PC-3 (cell line): ENCODE measurements at regions not wholly inside any gene's neighbourhood (a gene's known extent, or its start where the extent isn't known, plus 50 kb on each side); places are given as distances from the start of the nearest gene placed in this dataset.
"Not testable (repeated sequence)": the region's sequence is repeated elsewhere in the genome, so short reads cannot be mapped to it uniquely, and the experiment has no call there.

ENCODE experiments used
- ATAC-seq: fragments of 200-7000 bp; cut with Tn5 transposase; 2 replicates; pipeline ENCODE4 v1.9.1; 2020; ENCODE audit warnings: mild to moderate bottlenecking, moderate library complexity
- BruUV-seq: library from RNA; stranded (reverse); fragments of 400-500 nt; replicated peaks from 2 replicates; lab custom pipeline; 2021; lab: Mats Ljungman, UMichigan
- CTCF ChIA-PET: fragments of 300-600 bp; sonication (Branson Sonifier 250); formaldehyde crosslinking; loops from one replicate; lab custom pipeline; 2022; ENCODE audit warnings: antibody characterized with exemption; lab: Charles Lee
- POLR2A ChIA-PET: fragments of 300-600 bp; sonication (Branson Sonifier 250); formaldehyde crosslinking; loops from one replicate; lab custom pipeline; 2022; ENCODE audit warnings: antibody characterized with exemption; ENCODE audit not compliant: unreplicated experiment; lab: Charles Lee
- DNase-seq: peaks from one replicate; pipeline ENCODE4 v3.0.0-alpha.2; 2015
- H2AFZ ChIP-seq: fragments of 300-600 bp; sonication (generic); 2 replicates; pipeline ENCODE4 v1.6.0; 2016; ENCODE audit warnings: antibody characterized with exemption, low read length
- H3F3A ChIP-seq: fragments of 300-600 bp; sonication (generic); one replicate; pipeline ENCODE4 v1.6.0; 2017; ENCODE audit warnings: antibody characterized with exemption, low read length, control low read depth, mild to moderate bottlenecking; ENCODE audit not compliant: unreplicated experiment
- H3K27ac ChIP-seq: fragments of 300-600 bp; sonication (generic); 2 replicates; pipeline ENCODE4 v1.5.1; 2016; ENCODE audit warnings: mild to moderate bottlenecking, low read length
- H3K27me3 ChIP-seq: fragments of 300-600 bp; sonication (generic); 2 replicates; pipeline ENCODE4 v1.6.1; 2016; ENCODE audit warnings: low read length, mixed read lengths
- H3K36me3 ChIP-seq: fragments of 300-600 bp; sonication (generic); 2 replicates; pipeline ENCODE4 v1.6.1; 2016; ENCODE audit warnings: low read depth, mixed run types, low read length, mixed read lengths
- H3K4me1 ChIP-seq: fragments of 300-600 bp; sonication (generic); 2 replicates; pipeline ENCODE4 v1.5.1; 2016; ENCODE audit warnings: low read length; ENCODE audit not compliant: insufficient read depth
- H3K4me2 ChIP-seq: fragments of 300-600 bp; sonication (generic); 2 replicates; pipeline ENCODE4 v1.6.0; 2016; ENCODE audit warnings: low read length
- H3K4me3 ChIP-seq: fragments of 300-600 bp; sonication (generic); 2 replicates; pipeline ENCODE4 v1.5.1; 2016; ENCODE audit warnings: mild to moderate bottlenecking, low read length, mixed read lengths
- H3K79me2 ChIP-seq: fragments of 300-600 bp; sonication (generic); 2 replicates; pipeline ENCODE4 v1.6.1; 2017; ENCODE audit warnings: low read length, mixed read lengths
- H3K9ac ChIP-seq: fragments of 300-600 bp; sonication (generic); 2 replicates; pipeline ENCODE4 v1.6.0; 2016; ENCODE audit warnings: mild to moderate bottlenecking, low read length
- H3K9me2 ChIP-seq: fragments of 300-600 bp; sonication (generic); replicated peaks from 2 replicates; pipeline ENCODE4 v1.6.1; 2016; ENCODE audit warnings: mixed run types, low read length, mixed read lengths
- H3K9me3 ChIP-seq: fragments of 300-600 bp; sonication (generic); 2 replicates; pipeline ENCODE4 v1.6.1; 2016; ENCODE audit warnings: low read length, mixed read lengths
- H4K20me1 ChIP-seq: fragments of 300-600 bp; sonication (generic); 2 replicates; pipeline ENCODE4 v1.6.1; 2016; ENCODE audit warnings: low read length, mixed read lengths
- EZH2 ChIP-seq: fragments of 300-600 bp; sonication (generic); IDR thresholded peaks from one replicate; pipeline ENCODE4 v1.6.1; 2017; ENCODE audit warnings: antibody characterized with exemption, mild to moderate bottlenecking, low read length; ENCODE audit not compliant: unreplicated experiment
- EZH2phosphoT487 ChIP-seq: fragments of 300-600 bp; sonication (generic); IDR thresholded peaks from 2 replicates; pipeline ENCODE4 v1.6.1; 2018; ENCODE audit warnings: mild to moderate bottlenecking, antibody characterized with exemption, low read length, borderline replicate concordance
- intact Hi-C: fragments of 100-400 bp; cut with micrococcal nuclease; formaldehyde crosslinking; loops from 2 replicates; pipeline ENCODE4 v1.9.0; 2023
- TF ChIP-seq, protein P1 (sequence below): fragments of 300-600 bp; sonication (generic); conservative IDR thresholded peaks from 2 replicates; pipeline ENCODE4 v1.5.1; 2017; ENCODE audit warnings: antibody characterized with exemption, low read depth, mild to moderate bottlenecking, low read length

DNA sequence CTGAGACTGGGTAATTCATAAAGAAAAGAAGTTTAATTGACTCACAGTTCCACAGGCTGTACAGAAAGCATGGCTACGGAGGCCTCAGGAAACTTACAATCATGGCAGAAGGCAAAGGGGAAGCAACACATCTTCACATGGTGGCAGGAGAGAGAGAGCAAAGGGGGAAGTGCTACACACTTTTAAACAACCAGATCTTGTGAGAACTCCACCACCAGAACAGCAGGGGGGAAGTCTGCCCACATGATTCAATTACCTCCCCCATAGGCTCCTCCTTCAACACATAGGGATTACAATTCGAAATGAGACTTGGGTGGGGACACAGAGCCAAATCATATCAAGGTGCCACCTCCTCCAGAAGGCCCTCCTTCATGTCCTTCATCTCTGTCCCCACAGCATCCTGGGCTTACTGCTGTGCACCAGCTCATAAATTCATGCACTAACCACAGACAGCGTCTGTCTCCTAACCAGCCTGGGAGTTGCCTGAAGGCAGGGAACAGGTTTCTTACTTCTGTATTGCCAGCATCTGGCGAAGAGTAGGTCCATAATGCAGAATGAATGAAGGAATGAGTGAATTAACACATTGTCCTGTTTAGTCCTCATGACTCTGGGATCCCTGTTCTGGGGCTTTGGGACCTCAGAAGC is 74.4 kb downstream of the WSB1 start:
- Histone ChIP-seq H4K20me1 (no peaks in the 10 kb centered on the region), H3K9me2 (no peaks in the 10 kb centered on the region), H3K36me3 (no peaks in the 10 kb centered on the region), H3K9me3 (no peaks in the 10 kb centered on the region), H3K4me3 (no peak overlapping the region), H3K4me1 (no peaks in the 10 kb centered on the region), H3K4me2 (no peak overlapping the region), H2AFZ (no peak overlapping the region), H3K79me2 (no peaks in the 10 kb centered on the region), H3F3A (no peaks in the 10 kb centered on the region), H3K9ac (no peak overlapping the region), H3K27ac (no peak overlapping the region), H3K27me3 (no peaks in the 10 kb centered on the region)
- CTCF ChIA-PET = no interaction called here
- intact Hi-C loops = no loop called here
- TF ChIP-seq, protein P1, sequence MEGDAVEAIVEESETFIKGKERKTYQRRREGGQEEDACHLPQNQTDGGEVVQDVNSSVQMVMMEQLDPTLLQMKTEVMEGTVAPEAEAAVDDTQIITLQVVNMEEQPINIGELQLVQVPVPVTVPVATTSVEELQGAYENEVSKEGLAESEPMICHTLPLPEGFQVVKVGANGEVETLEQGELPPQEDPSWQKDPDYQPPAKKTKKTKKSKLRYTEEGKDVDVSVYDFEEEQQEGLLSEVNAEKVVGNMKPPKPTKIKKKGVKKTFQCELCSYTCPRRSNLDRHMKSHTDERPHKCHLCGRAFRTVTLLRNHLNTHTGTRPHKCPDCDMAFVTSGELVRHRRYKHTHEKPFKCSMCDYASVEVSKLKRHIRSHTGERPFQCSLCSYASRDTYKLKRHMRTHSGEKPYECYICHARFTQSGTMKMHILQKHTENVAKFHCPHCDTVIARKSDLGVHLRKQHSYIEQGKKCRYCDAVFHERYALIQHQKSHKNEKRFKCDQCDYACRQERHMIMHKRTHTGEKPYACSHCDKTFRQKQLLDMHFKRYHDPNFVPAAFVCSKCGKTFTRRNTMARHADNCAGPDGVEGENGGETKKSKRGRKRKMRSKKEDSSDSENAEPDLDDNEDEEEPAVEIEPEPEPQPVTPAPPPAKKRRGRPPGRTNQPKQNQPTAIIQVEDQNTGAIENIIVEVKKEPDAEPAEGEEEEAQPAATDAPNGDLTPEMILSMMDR = no peak
- TF ChIP-seq EZH2phosphoT487 (no peak), EZH2 (no peak)
- POLR2A ChIA-PET = no interaction called here
- BruUV-seq = no TSS peak
- DNase-seq (no peak), ATAC-seq (no peak)

DNA sequence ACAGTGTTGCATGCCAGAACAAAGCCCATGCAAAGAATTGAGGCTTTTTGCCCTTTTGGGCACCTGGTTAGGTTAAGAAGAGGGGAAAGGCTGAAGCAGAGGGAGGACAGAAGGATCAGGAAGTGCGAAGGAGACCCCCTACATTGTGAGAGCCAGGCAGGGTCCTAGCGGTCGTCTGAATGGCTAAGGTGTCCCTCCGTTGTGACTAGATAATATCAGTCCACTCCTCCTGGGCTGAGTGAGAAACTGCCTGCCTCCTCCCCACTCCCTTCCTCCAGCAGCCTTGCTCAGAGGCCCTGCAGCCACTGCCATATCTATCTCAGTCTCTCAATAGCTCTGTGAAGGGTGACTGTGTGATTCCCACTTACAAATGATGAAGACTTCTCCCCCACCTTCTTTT is 75.1 kb downstream of the WSB1 start:
- Histone ChIP-seq H3K4me2 (no peak overlapping the region), H3K79me2 (no peaks in the 10 kb centered on the region), H3K27ac (no peak overlapping the region), H3K9me3 (no peaks in the 10 kb centered on the region), H3K9ac (no peak overlapping the region), H3F3A (no peaks in the 10 kb centered on the region), H4K20me1 (no peaks in the 10 kb centered on the region), H3K27me3 (no peaks in the 10 kb centered on the region), H3K4me1 (no peaks in the 10 kb centered on the region), H2AFZ (no peak overlapping the region), H3K9me2 (no peaks in the 10 kb centered on the region), H3K36me3 (no peaks in the 10 kb centered on the region), H3K4me3 (no peak overlapping the region)
- no peak for TF ChIP-seq EZH2
- TF ChIP-seq EZH2phosphoT487 = no peak
- TF ChIP-seq, protein P1 = no peak
- no TSS peak for BruUV-seq
- intact Hi-C loops = no loop called here
- DNase-seq (no peak), ATAC-seq (no peak)
- CTCF ChIA-PET = no interaction called here
- POLR2A ChIA-PET = no interaction called here

DNA sequence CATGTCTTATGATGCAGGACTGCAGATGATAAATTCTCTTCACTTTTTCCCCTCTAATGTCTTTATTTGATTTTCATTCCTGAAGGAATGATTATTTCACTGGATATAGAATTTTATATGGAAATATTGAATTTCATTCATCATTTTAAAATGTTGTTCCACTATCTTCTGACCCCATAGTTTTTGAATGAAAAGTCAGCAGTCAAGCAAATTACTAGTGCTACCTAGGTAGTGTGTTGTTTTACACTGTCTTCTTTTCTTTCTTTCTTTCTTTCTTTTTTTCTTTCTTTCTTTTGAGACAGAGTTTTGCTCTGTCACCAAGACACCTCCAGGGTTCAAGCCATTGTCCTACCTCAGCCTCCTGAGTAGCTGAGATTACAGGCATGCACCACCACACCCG is 76.9 kb downstream of the WSB1 start:
- intact Hi-C loops = no loop called here
- no peak for DNase-seq
- Histone ChIP-seq H3K4me1 (no peaks in the 10 kb centered on the region; the same call in 1 of the 2 replicates), H3K79me2 (no peaks in the 10 kb centered on the region), H3K4me3 (no peak overlapping the region), H3K9me2 (no peaks in the 10 kb centered on the region), H2AFZ (no peak overlapping the region), H3K27ac (no peak overlapping the region), H3K36me3 (no peaks in the 10 kb centered on the region), H3K27me3 (no peaks in the 10 kb centered on the region), H3F3A (no peaks in the 10 kb centered on the region), H3K9ac (no peak overlapping the region), H3K9me3 (no peaks in the 10 kb centered on the region), H3K4me2 (no peak overlapping the region), H4K20me1 (no peaks in the 10 kb centered on the region)
- TF ChIP-seq, protein P1 = no peak
- no peak for TF ChIP-seq EZH2phosphoT487
- no peak for TF ChIP-seq EZH2
- ChIA-PET POLR2A (no interaction called here), CTCF (no interaction called here)
- no TSS peak for BruUV-seq
- ATAC-seq = no peak

DNA sequence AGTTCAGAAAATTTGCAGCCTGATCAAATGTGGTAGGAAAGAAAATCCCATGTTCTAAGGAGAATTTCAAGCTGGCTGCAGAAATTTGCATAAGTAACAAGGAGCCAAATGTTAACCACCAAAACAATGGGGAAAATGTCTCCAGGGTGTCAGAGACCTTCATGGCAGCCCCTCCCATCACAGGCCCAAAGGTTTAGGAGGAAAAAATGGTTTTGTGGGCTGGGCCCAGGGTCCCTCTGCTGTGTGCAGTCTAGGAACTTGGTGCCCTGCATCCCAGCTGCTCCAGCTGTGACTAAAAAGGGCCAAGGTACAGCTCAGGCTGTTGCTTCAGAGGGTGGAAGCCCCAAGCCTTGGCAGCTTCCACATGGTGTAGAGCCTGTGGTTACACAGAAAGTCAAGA is 79.8 kb downstream of the WSB1 start:
- H3K4me3 ChIP-seq, H3K27me3 ChIP-seq, H3K36me3 ChIP-seq, DNase-seq, H3F3A ChIP-seq, H3K9me2 ChIP-seq, H4K20me1 ChIP-seq, POLR2A ChIA-PET, BruUV-seq, H3K4me2 ChIP-seq, H2AFZ ChIP-seq, intact Hi-C loops, H3K9ac ChIP-seq, CTCF ChIA-PET, ATAC-seq, H3K27ac ChIP-seq, H3K79me2 ChIP-seq, H3K9me3 ChIP-seq: not testable (repeated sequence)
- peaks cover 14% of the 10 kb centered on the region; the same call in 1 of the 2 replicates for H3K4me1 ChIP-seq
